ENCODE measurements at regions not wholly inside any gene's neighbourhood (a gene's known extent, or its start where the extent isn't known, plus 50 kb on each side); places are given as distances from the start of the nearest gene placed in this dataset.
"Not testable (repeated sequence)": the region's sequence is repeated elsewhere in the genome, so short reads cannot be mapped to it uniquely, and the experiment has no call there.

DNA sequence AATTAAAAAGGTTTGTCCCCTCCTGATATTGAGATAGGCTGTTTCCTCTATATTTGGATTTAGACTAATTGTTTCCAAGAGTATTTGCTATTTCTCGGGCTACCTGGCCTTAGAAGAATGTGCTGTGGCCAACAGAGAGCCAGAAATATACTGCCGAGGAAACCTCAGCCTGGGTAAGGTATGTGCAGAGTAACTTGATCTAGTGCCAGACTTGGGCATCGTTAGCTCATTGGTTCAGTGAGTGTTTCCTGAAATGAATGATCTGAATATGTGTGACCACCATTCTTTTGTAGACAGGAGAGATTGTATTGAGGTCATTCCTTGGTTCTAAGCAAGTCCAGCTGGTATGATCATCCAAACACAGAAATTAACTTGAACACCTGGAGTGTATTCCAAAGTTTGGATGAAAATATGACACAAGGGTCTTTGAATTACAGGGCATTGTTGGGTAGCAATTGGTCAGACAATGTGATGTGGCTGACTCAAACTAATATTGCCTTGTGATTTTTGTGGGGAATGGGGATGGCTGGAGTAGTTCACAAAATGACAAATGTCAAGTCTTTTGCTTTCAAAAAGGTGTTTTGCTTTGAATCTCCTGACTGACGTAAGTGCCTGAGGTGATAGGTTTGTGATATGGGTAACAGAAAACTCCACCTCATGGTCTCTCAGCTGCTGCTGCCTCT lies 100.2 kb upstream of the CXCL13 start:
- DNase-seq (ENCODE audit: low spot score), result no peak

GRCh38 chr4:77505958-77506319 lies 99.7 kb upstream of the CXCL13 start:
- DNase-seq (ENCODE audit: low spot score), result no peak

DNA sequence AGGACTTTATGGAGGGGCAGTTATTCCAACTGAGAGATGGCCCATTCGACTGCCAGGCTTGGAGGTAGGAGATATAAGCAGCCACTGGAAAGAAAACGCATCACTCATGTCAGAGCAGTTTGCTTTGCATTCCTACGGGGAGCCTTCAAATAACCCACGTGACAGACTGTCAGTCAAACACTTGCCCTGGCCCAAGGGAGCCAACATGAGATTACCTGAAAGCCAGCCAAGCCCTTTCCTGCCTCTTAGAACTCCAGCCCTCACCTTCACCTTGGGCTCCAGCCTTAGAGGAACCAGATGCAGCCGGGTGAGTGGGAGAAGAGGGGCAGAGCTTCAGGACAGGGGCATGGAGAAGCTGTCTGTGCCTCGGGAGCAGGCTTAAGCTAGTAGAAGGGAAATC lies 95.3 kb upstream of the CXCL13 start:
- DNase-seq (ENCODE audit: low spot score), result no peak

GRCh38 chr4:77525538-77525937 lies 80.1 kb upstream of the CXCL13 start:
- no peak for DNase-seq (ENCODE audit: low spot score)

DNA sequence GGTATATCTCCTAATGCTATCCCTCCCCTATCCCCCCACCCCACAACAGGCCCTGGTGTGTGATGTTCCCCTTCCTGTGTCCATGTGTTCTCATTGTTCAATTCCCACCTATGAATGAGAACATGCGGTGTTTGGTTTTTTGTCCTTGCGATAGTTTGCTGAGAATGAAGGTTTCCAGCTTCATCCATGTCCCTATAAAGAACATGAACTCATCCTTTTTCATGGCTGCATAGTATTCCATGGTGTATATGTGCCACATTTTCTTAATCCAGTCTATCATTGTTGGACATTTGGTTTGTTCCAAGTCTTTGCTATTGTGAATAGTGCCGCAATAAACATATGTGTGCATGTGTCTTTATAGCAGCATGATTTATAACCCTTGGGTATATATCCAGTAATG lies 77.7 kb upstream of the CXCL13 start:
- DNase-seq (ENCODE audit: low spot score), result not testable (repeated sequence)

GRCh38 chr4:77538144-77538543 lies 67.5 kb upstream of the CXCL13 start:
- no peak for DNase-seq (ENCODE audit: low spot score)

DNA sequence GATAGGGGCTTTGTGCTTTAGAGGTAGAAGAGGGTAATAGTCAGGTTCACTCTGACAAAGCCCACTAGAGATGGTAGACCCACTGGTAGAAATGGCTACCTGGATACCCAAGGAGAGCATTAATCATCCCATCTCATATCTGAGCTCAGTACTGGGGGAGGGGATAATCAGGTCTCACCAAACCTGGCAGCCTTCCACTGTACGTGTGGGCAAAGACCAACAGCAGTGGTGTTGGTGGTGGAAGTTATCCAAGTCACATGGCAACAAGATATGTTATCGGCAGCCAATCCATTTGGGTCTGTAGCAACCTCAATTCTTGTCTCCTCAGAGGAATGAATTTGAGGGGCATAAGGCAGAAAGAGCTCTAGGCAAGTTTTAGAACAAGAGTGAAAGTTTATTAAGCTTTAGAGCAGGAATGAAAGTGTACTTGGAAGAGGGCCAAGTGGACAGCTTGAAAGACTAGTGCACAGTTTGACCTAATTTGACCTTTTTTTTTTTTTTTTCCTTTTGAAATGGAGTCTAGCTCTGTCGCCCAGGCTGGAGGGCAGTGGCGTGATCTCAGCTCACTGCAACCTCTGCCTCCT lies 67.0 kb upstream of the CXCL13 start:
- DNase-seq (ENCODE audit: low spot score), result peak; percentile 81

All from mucosa of gallbladder (tissue), 1 donor.